HG02759 (cell line): ENCODE measurements at regions not wholly inside any gene's neighbourhood (a gene's known extent, or its start where the extent isn't known, plus 50 kb on each side); places are given as distances from the start of the nearest gene placed in this dataset.
"Not testable (repeated sequence)": the region's sequence is repeated elsewhere in the genome, so short reads cannot be mapped to it uniquely, and the experiment has no call there.

ENCODE experiments used
- ATAC-seq: cut with Tn5 transposase; IDR thresholded peaks from one replicate; pipeline ENCODE4 v1.9.1; 2021; ENCODE audit warnings: mild to moderate bottlenecking, moderate library complexity; ENCODE audit not compliant: unreplicated experiment

DNA sequence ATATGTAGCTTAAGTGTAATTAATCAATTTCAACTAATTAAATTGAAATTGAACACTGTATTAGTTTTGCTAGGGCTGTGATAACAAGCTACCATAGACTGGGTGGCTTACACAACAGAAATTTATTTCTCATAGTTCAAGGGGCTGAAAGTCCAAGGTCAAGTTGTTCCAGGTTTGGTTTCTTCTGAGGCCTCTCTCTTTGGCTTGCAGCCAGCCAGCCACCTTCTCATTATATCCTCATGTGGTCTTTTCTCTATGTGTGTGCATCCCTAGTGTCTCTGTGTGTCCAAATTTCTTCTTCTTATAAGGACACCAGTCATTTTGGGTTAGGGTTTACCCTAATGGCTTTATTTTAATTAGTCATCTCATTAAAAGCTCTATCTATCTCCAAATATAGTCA lies 611.7 kb downstream of the UTRN start:
- no peak for ATAC-seq

- no peak for ATAC-seq
Observed at GRCh38 chr6:144897441-144897921, 612.3 kb downstream of the UTRN start.

DNA sequence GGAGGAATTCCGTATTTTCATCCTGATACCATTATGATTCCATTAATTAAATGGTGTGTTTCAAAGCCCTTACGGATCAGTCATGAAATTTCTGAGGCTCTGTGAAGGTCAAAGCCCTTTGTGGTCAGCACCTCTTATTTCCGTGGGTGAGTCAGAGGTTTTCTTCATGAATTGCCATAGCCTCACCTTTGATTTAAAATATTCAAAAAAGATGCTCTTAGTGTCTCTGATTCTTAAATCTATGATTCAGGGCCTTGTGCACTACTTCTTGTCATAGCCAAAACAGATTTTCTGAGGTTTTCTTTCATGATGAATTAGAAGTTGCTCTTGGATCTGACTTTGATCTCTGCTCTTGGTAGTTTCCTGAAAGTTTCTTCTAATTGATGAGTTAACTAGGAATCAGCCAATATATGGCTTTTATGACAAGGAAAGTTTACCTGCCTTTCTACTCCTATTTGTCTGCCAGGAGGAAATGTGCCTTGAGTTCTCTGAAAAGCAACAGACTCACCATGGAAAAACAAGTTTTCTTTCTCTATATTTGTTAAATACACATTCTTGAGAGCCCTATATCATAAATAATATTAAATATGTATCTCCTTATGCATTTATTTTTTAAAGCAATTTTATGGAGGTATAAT lies 613.0 kb downstream of the UTRN start:
- no peak for ATAC-seq

DNA sequence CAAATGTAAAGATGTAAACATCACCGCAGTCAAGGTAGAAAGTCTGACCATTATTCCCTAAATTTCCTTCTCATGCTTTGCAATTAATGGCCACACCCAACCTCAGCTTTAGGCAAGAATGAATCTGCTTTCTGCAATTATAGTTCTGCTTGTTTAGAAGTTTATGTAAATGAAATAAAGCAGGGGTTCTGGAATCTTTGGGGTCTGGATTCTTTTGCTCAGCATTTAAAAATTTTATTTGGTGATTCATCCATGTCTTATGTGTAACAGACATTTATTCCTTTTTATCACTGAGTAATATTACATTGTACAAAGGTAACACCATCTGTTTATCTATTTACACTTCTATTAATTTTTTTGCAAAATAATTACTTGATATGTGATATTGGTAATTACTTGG lies 613.6 kb downstream of the UTRN start:
- no peak for ATAC-seq

DNA sequence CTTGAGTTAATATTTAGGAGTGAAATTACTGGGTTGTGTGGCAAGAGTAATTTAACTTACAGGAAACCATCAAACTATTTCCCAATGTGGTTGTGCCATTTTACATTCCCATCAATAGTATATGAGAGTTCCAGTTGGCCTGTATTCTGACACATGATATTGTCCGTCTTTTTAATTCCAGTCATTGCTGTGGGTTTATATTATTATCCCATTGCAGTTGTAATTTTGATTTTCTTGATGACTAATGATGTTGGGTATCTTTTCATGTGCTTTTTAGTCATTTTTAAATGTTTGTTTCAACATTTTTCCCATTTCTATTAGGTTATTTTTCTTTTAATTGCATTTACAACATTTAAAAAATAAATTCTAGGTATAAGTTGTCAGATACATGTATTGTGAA lies 614.0 kb downstream of the UTRN start:
- no peak for ATAC-seq

- no peak for ATAC-seq
Observed at GRCh38 chr6:144901412-144901811, 616.3 kb downstream of the UTRN start.

DNA sequence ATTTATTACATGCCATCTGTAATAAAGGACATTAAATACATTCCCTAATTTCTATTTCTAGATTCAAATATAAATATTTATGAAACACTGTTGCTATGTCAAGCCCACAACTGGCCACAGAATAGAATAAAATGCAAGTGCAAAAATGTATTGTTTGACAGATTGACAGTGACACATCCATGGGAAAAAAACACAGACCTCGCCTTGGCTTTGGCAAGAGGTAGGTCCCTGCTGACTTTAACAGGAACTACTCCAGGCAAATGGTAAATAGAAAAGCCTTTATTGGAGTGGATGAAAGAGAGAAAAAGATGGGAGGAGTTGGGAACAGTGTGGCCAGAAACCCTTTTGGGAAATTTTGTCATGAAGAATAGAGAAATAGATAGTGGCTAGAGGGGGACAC lies 622.9 kb downstream of the UTRN start:
- ATAC-seq, result no peak

DNA sequence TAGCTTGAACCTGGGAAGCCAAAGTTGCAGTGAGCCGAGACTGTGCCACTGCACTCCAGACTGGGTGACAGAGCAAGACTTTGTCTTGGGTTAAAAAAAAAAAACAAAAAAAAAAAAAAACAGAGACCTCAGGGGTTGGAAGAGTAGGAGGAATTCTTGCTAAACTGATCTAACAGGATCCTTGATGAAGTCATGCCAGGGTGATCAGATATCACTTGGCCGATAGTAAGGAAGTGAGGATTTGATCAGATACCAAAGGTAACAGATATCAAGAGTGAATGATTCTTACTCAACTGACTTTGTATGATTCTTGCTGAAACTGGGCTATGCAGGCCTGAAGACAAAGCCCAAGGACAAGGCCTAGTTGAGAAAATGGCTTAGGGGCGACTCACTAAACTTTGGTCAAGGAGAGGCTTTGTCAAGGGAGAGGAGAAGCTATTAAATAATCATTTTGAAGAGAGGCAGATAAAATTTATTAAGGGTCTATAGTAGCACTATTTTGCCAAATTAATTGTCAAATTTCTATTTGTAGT lies 624.7 kb downstream of the UTRN start:
- ATAC-seq, result no peak

DNA sequence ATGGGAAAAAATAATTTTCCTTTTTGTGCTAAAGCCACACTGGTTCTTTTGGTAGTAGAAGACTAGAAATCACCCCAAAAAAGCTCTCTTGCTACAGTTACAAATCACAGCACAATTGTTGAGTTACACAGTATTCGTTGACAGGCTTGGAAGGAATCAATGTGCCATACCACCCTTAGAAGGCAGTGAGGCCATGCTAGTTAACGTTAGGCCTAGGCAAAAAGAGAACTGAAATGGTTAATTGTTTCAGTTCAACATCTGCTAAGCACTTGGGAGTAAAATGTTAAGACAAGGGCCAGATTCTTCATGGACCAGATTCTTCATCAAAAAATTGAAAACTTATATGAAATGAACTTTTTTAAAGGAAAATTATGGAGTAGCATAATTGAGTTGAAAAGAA lies 626.2 kb downstream of the UTRN start:
- no peak for ATAC-seq

GRCh38 chr6:144912474-144912873 lies 627.3 kb downstream of the UTRN start:
- ATAC-seq, result no peak

DNA sequence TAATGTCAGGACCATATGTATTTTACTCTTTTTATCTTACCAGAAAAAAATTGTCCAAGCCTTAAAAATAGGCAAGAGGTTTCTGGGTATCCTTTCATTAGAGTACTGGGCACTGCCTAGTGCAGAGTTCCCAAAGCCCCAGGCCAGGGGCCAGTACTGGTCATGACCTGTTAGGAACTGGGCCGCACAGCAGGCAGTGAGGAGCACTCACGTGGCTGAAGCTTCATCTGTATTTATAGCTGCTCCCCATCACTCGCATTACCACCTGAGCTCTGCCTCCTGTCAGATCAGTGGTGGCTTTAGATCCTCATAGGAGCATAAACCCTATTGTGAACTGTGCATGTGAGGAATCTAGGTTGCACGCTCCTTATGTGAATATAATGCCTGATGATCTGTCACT lies 632.9 kb downstream of the UTRN start:
- no peak for ATAC-seq

DNA sequence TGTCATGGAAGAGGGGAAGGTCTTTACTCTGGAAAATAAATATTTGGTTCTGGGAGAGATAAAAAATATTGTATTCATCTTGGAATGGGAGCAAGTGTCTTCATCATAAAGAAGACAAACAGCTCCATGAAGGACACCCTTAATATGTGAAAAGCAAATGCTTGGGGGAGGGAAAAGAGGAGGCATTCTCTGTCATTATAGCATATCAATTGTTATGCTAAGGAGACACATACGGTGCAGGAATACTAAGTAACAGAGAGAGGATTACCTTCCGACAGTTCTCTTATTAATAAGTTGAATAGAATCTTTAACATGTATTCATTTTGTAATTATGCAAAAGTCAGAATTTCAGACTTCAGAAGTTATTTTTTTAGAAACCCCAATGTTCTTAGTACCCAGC lies 634.4 kb downstream of the UTRN start:
- no peak for ATAC-seq

GRCh38 chr6:144920391-144920961 lies 635.3 kb downstream of the UTRN start:
- no peak for ATAC-seq

DNA sequence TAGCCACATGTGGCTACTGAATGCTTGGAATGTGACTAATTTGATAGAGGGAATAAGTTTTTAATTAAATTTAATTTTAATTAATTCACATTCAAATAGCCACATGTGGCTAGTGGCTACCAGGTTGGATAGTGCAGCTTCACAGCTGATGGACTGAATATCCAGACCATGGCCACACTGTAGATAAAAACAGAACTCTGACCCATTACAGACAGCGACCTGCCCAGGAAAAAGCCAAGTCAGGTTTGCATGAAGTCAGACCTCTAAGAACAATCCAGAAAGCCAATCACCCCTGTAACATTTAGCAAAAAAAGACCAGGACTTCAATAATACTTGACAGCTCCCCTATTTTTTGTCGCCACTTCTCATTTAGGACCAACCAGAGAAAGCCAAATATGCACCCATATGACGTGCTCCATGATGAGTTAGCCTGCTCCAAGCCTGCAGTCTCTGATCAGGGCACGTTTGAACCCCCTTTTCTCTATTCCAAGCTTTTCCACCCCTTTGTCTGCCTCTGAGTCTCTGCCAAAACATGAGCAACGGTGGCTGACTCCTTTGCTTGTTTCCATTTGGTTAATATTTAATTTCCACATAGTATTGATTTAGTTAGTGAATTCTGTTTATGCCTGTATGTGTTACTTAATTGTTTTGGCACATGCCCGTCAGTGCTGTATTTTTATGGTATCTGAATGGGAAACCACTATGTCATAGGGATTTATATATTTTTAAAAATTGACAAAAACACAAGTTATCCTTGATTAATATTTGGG lies 636.3 kb downstream of the UTRN start:
- no peak for ATAC-seq

GRCh38 chr6:144922120-144922722 lies 637.1 kb downstream of the UTRN start:
- no peak for ATAC-seq

DNA sequence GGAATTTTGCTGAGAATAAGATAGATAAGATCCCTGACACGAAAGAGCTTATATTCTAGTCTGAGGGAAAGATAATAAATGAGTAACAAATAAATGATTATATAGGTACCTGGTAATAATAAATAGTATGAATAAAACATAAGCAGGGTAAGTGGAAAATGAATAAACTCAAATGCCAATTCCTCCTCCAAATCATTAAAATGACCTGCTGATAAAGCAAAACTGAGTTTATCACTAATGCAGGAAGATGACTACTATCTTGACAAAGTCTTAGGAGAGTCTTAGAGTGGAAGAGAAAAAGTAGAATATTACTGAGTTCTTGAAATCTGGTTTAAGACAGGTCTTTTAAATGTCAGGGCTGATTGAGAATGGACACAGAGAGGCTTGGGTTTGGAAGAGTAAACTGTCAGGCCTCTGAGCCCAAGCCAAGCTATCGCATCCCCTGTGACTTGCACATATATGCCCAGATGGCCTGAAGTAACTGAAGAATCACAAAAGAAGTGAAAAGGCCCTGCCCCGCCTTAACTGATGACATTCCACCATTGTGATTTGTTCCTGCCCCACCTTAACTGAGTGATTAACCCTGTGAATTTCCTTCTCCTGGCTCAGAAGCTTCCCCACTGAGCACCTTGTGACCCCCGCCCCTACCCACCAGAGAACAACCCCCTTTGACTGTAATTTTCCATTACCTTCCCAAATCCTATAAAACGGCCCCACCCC lies 637.8 kb downstream of the UTRN start:
- not testable (repeated sequence) for ATAC-seq

DNA sequence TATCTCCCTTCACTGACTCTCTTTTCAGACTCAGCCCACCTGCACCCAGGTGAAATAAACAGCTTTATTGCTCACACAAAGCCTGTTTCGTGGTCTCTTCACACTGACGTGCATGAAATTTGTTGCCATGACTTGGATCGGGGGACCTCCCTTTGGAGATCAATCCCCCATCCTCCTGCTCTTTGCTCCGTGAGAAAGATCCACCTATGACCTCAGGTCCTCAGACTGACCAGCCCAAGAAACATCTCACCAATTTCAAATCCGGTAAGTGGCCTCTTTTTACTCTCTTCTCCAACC lies 638.3 kb downstream of the UTRN start:
- not testable (repeated sequence) for ATAC-seq

- no peak for ATAC-seq
Observed at GRCh38 chr6:144928847-144929246, 643.7 kb downstream of the UTRN start.

GRCh38 chr6:144929262-144929661 lies 644.1 kb downstream of the UTRN start:
- no peak for ATAC-seq

- ATAC-seq, result peak; percentile 70
Observed at GRCh38 chr6:144931172-144932035, 646.3 kb downstream of the UTRN start.
